Retinal pigment epithelial cell (primary cell): ENCODE measurements at regions not wholly inside any gene's neighbourhood (a gene's known extent, or its start where the extent isn't known, plus 50 kb on each side); places are given as distances from the start of the nearest gene placed in this dataset.

ENCODE experiments used
- DNase-seq: peaks from one replicate; pipeline ENCODE4 v3.0.0-alpha.2; 2010; ENCODE audit warnings: low read depth
- H3K4me3 ChIP-seq: 2 replicates; pipeline ENCODE4 v1.5.1; 2011; ENCODE audit warnings: mild to moderate bottlenecking, low read length, control low read depth, moderate library complexity
- CTCF ChIP-seq: conservative IDR thresholded peaks from 2 replicates; pipeline ENCODE4 v1.5.1; 2011; ENCODE audit warnings: low read depth, low read length, control low read depth, inconsistent platforms

- no peak overlapping the region for H3K4me3 ChIP-seq
- DNase-seq = no peak
- TF ChIP-seq CTCF = no peak
Measured at GRCh38 chr4:114236171-114236769, 256.8 kb upstream of the ARSJ start.

GRCh38 chr4:114237997-114238396 lies 258.6 kb upstream of the ARSJ start:
- no peak for TF ChIP-seq CTCF
- DNase-seq = no peak
- no peak overlapping the region for H3K4me3 ChIP-seq

GRCh38 chr4:114249561-114249960 lies 270.1 kb upstream of the ARSJ start:
- H3K4me3 ChIP-seq = no peak overlapping the region
- DNase-seq = no peak
- no peak for TF ChIP-seq CTCF

GRCh38 chr4:114249976-114250375 lies 270.5 kb upstream of the ARSJ start:
- H3K4me3 ChIP-seq = no peak overlapping the region
- TF ChIP-seq CTCF = no peak
- DNase-seq = no peak

- no peak for DNase-seq
- no peak overlapping the region for H3K4me3 ChIP-seq
- TF ChIP-seq CTCF = no peak
Measured at GRCh38 chr4:114250439-114250891, 271.0 kb upstream of the ARSJ start.

GRCh38 chr4:114251020-114251419 lies 271.6 kb upstream of the ARSJ start:
- no peak for TF ChIP-seq CTCF
- DNase-seq = no peak

GRCh38 chr4:114252499-114252898 lies 273.1 kb upstream of the ARSJ start:
- DNase-seq = no peak
- no peak overlapping the region for H3K4me3 ChIP-seq
- no peak for TF ChIP-seq CTCF

More at GRCh38 chr4:114251020-114251419, 271.6 kb upstream of the ARSJ start:
- no peak overlapping the region for H3K4me3 ChIP-seq
